ENCODE measurements at regions not wholly inside any gene's neighbourhood (a gene's known extent, or its start where the extent isn't known, plus 50 kb on each side); places are given as distances from the start of the nearest gene placed in this dataset.
"Not testable (repeated sequence)": the region's sequence is repeated elsewhere in the genome, so short reads cannot be mapped to it uniquely, and the experiment has no call there.

DNA sequence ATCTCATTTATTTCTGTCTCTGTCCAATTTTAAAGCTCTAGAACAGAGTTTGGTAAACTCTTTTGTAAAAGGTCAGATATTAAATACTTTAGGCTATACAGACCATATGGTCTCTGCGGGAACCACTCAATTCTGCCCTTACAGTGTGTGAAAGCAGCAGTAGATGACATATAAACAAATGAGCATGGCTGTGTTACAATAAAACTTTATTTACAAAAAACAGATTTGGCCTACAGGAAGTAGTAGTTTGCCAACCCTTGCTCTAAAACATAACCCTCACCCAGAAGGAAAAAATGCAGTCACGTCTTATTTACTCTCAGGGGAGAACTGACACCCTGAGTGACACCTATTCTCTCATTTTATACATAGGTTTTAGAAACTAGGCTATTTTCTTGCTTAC lies 220.4 kb downstream of the DEPDC1B start:
- no peak overlapping the region for H3K9ac ChIP-seq (ENCODE audit: low read depth, low read length, poor library complexity, severe bottlenecking)
- no peaks in the 10 kb centered on the region for H3K27me3 ChIP-seq (ENCODE audit: insufficient read depth, low read length, poor library complexity, severe bottlenecking)
- H3K9me3 ChIP-seq (ENCODE audit: insufficient read depth, low read depth, low read length), result no peaks in the 10 kb centered on the region
- H3K4me2 ChIP-seq (ENCODE audit: low read depth, low read length, poor library complexity, severe bottlenecking), result no peak overlapping the region
- H3K79me2 ChIP-seq (ENCODE audit: insufficient read depth, low read length), result no peaks in the 10 kb centered on the region
- no peaks in the 10 kb centered on the region for H3K9me2 ChIP-seq (replicated peaks; ENCODE audit: low read depth, low read length)
- no peaks in the 10 kb centered on the region for H3K36me3 ChIP-seq (ENCODE audit: insufficient read depth, low read length)
- H3F3A ChIP-seq (ENCODE audit: low read depth), result no peaks in the 10 kb centered on the region
- H3K4me1 ChIP-seq (ENCODE audit: insufficient read depth, low read length, poor library complexity, severe bottlenecking), result no peaks in the 10 kb centered on the region
- no peak overlapping the region for H2AFZ ChIP-seq (ENCODE audit: low read length)
- H3K4me3 ChIP-seq (ENCODE audit: low read length, poor library complexity, severe bottlenecking), result no peak overlapping the region
- TF ChIP-seq, protein P1, sequence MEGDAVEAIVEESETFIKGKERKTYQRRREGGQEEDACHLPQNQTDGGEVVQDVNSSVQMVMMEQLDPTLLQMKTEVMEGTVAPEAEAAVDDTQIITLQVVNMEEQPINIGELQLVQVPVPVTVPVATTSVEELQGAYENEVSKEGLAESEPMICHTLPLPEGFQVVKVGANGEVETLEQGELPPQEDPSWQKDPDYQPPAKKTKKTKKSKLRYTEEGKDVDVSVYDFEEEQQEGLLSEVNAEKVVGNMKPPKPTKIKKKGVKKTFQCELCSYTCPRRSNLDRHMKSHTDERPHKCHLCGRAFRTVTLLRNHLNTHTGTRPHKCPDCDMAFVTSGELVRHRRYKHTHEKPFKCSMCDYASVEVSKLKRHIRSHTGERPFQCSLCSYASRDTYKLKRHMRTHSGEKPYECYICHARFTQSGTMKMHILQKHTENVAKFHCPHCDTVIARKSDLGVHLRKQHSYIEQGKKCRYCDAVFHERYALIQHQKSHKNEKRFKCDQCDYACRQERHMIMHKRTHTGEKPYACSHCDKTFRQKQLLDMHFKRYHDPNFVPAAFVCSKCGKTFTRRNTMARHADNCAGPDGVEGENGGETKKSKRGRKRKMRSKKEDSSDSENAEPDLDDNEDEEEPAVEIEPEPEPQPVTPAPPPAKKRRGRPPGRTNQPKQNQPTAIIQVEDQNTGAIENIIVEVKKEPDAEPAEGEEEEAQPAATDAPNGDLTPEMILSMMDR (conservative IDR thresholded peaks at IDR 0.05; ENCODE audit: low read length), result no peak
- TF ChIP-seq EZH2phosphoT487 (IDR thresholded peaks at IDR 0.05; ENCODE audit: borderline replicate concordance), result no peak
- H4K20me1 ChIP-seq (ENCODE audit: insufficient read depth, low read length, poor library complexity, severe bottlenecking), result no peaks in the 10 kb centered on the region

GRCh38 chr5:60477849-60478248 lies 222.1 kb downstream of the DEPDC1B start:
- Histone ChIP-seq H3K36me3 (ENCODE audit: insufficient read depth, low read length) (no peaks in the 10 kb centered on the region), H2AFZ (ENCODE audit: low read length) (no peak overlapping the region), H3K79me2 (ENCODE audit: insufficient read depth, low read length) (no peaks in the 10 kb centered on the region), H3K9me2 (replicated peaks; ENCODE audit: low read depth, low read length) (no peaks in the 10 kb centered on the region), H3K9me3 (ENCODE audit: insufficient read depth, low read depth, low read length) (no peaks in the 10 kb centered on the region), H3K4me3 (ENCODE audit: low read length, poor library complexity, severe bottlenecking) (no peak overlapping the region), H3K4me2 (ENCODE audit: low read depth, low read length, poor library complexity, severe bottlenecking) (no peak overlapping the region), H3F3A (ENCODE audit: low read depth) (no peaks in the 10 kb centered on the region), H3K9ac (ENCODE audit: low read depth, low read length, poor library complexity, severe bottlenecking) (no peak overlapping the region), H3K27me3 (ENCODE audit: insufficient read depth, low read length, poor library complexity, severe bottlenecking) (no peaks in the 10 kb centered on the region), H3K4me1 (ENCODE audit: insufficient read depth, low read length, poor library complexity, severe bottlenecking) (no peaks in the 10 kb centered on the region), H4K20me1 (ENCODE audit: insufficient read depth, low read length, poor library complexity, severe bottlenecking) (no peaks in the 10 kb centered on the region)
- no peak for TF ChIP-seq EZH2phosphoT487 (IDR thresholded peaks at IDR 0.05; ENCODE audit: borderline replicate concordance)
- TF ChIP-seq, protein P1 (conservative IDR thresholded peaks at IDR 0.05; ENCODE audit: low read length), result no peak

DNA sequence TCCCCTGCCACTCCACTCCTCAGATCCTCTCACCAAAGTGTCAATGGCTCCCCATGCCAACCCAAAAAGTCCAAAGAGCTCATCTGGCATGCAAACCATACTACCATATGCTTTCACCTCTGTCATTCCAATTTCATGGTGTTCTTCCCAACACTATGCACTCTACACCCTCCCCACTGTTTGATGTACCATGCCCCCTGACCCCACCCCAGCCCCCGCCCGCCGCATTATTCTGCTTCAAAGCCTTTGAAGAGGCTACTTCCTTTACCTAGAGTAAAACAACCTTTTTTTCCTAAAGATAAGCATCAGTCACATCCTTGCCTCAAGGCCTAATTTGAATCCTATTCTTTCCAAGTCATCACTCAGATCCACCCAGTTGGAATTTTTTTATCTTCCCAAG lies 226.3 kb downstream of the DEPDC1B start:
- Histone ChIP-seq H3F3A (ENCODE audit: low read depth) (no peaks in the 10 kb centered on the region), H3K9ac (ENCODE audit: low read depth, low read length, poor library complexity, severe bottlenecking) (no peak overlapping the region)

DNA sequence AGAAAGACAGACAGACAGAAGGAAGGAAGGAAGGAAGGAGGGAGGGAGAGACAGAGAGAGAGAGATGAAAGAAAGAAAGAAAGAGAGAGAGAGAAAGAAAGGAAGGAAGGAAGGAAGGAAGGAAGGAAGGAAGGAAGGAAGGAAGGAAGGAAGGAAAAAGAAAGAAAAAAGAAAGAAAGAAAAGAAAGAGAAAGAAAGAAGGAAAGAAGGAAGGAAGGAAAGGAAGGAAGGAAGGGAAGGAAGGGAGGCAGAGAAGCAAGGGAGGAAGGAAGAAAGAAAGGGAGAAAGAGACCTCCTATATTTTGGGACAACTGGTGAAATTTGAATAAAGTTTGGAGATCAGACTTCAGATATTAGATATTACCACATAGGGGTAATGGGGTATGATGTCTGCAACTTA lies 226.9 kb downstream of the DEPDC1B start:
- not testable (repeated sequence) for H3K79me2 ChIP-seq (ENCODE audit: insufficient read depth, low read length); H3K27me3 ChIP-seq (ENCODE audit: insufficient read depth, low read length, poor library complexity, severe bottlenecking); H3F3A ChIP-seq (ENCODE audit: low read depth); H3K4me2 ChIP-seq (ENCODE audit: low read depth, low read length, poor library complexity, severe bottlenecking); H2AFZ ChIP-seq (ENCODE audit: low read length); H3K9me3 ChIP-seq (ENCODE audit: insufficient read depth, low read depth, low read length); H3K4me3 ChIP-seq (ENCODE audit: low read length, poor library complexity, severe bottlenecking); H3K4me1 ChIP-seq (ENCODE audit: insufficient read depth, low read length, poor library complexity, severe bottlenecking); H3K9me2 ChIP-seq (replicated peaks; ENCODE audit: low read depth, low read length); H4K20me1 ChIP-seq (ENCODE audit: insufficient read depth, low read length, poor library complexity, severe bottlenecking); H3K36me3 ChIP-seq (ENCODE audit: insufficient read depth, low read length); H3K9ac ChIP-seq (ENCODE audit: low read depth, low read length, poor library complexity, severe bottlenecking)

More for the DNA sequence above, 226.3 kb downstream of the DEPDC1B start:
- no peaks in the 10 kb centered on the region for H3K9me2 ChIP-seq (replicated peaks; ENCODE audit: low read depth, low read length)
- TF ChIP-seq, protein P1 (conservative IDR thresholded peaks at IDR 0.05; ENCODE audit: low read length), result no peak
- TF ChIP-seq EZH2phosphoT487 (IDR thresholded peaks at IDR 0.05; ENCODE audit: borderline replicate concordance), result no peak
- H2AFZ ChIP-seq (ENCODE audit: low read length), result no peak overlapping the region
- H4K20me1 ChIP-seq (ENCODE audit: insufficient read depth, low read length, poor library complexity, severe bottlenecking), result no peaks in the 10 kb centered on the region
- H3K4me2 ChIP-seq (ENCODE audit: low read depth, low read length, poor library complexity, severe bottlenecking), result no peak overlapping the region
- H3K4me3 ChIP-seq (ENCODE audit: low read length, poor library complexity, severe bottlenecking), result no peak overlapping the region
- no peaks in the 10 kb centered on the region for H3K4me1 ChIP-seq (ENCODE audit: insufficient read depth, low read length, poor library complexity, severe bottlenecking)
- H3K9me3 ChIP-seq (ENCODE audit: insufficient read depth, low read depth, low read length), result 0 out of 2 replicates have a peak, but pooled peaks cover 4% of the 10 kb centered on the region
- H3K27me3 ChIP-seq (ENCODE audit: insufficient read depth, low read length, poor library complexity, severe bottlenecking), result no peaks in the 10 kb centered on the region
- no peaks in the 10 kb centered on the region for H3K36me3 ChIP-seq (ENCODE audit: insufficient read depth, low read length)
- H3K79me2 ChIP-seq (ENCODE audit: insufficient read depth, low read length), result no peaks in the 10 kb centered on the region

All from Loucy (cell line).